Progenitor cell of endocrine pancreas (in vitro differentiated cells): ENCODE measurements at regions not wholly inside any gene's neighbourhood (a gene's known extent, or its start where the extent isn't known, plus 50 kb on each side); places are given as distances from the start of the nearest gene placed in this dataset.

Experiments used
- DNase-seq: peaks from one replicate; pipeline ENCODE4 v3.0.0; 2021; ENCODE audit warnings: low spot score; ENCODE audit not compliant: unreplicated experiment
- H3K27ac Mint-ChIP-seq: 2 replicates; pipeline ENCODE4 v1.8.0; 2021; ENCODE audit warnings: mild to moderate bottlenecking, moderate library complexity, mixed read lengths
- H3K27me3 Mint-ChIP-seq: 2 replicates; pipeline ENCODE4 v1.8.0; 2021; ENCODE audit warnings: mixed read lengths
- H3K36me3 Mint-ChIP-seq: 2 replicates; pipeline ENCODE4 v1.8.0; 2022; ENCODE audit warnings: mixed read lengths; ENCODE audit not compliant: insufficient read depth
- H3K4me1 Mint-ChIP-seq: 2 replicates; pipeline ENCODE4 v1.8.0; 2021; ENCODE audit warnings: low read depth, mixed read lengths
- H3K4me3 Mint-ChIP-seq: 2 replicates; pipeline ENCODE4 v1.8.0; 2021; ENCODE audit warnings: low read depth, mild to moderate bottlenecking, moderate library complexity, mixed read lengths
- H3K9me3 Mint-ChIP-seq: 2 replicates; pipeline ENCODE4 v1.8.0; 2021; ENCODE audit warnings: low read depth, mixed read lengths
- TF ChIP-seq, protein P1 (sequence below): fragments of 200-600 bp; sonication (generic); IDR thresholded peaks from one replicate; pipeline ENCODE4 v1.5.0; 2021; ENCODE audit warnings: antibody characterized with exemption, mild to moderate bottlenecking; ENCODE audit not compliant: unreplicated experiment

GRCh38 chr2:105597011-105597805, 147.5 kb upstream of the NCK2 start:
- TF ChIP-seq, protein P1, sequence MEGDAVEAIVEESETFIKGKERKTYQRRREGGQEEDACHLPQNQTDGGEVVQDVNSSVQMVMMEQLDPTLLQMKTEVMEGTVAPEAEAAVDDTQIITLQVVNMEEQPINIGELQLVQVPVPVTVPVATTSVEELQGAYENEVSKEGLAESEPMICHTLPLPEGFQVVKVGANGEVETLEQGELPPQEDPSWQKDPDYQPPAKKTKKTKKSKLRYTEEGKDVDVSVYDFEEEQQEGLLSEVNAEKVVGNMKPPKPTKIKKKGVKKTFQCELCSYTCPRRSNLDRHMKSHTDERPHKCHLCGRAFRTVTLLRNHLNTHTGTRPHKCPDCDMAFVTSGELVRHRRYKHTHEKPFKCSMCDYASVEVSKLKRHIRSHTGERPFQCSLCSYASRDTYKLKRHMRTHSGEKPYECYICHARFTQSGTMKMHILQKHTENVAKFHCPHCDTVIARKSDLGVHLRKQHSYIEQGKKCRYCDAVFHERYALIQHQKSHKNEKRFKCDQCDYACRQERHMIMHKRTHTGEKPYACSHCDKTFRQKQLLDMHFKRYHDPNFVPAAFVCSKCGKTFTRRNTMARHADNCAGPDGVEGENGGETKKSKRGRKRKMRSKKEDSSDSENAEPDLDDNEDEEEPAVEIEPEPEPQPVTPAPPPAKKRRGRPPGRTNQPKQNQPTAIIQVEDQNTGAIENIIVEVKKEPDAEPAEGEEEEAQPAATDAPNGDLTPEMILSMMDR, result no peak
- DNase-seq, result no peak
- H3K27me3 Mint-ChIP-seq, result peaks cover 4% of the 10 kb centered on the region
- no peaks in the 10 kb centered on the region for H3K36me3 Mint-ChIP-seq
- H3K9me3 Mint-ChIP-seq, result peaks cover 5% of the 10 kb centered on the region
- no peak overlapping the region for H3K4me3 Mint-ChIP-seq
- no peak overlapping the region for H3K27ac Mint-ChIP-seq
- peaks cover 18% of the 10 kb centered on the region for H3K4me1 Mint-ChIP-seq

DNA sequence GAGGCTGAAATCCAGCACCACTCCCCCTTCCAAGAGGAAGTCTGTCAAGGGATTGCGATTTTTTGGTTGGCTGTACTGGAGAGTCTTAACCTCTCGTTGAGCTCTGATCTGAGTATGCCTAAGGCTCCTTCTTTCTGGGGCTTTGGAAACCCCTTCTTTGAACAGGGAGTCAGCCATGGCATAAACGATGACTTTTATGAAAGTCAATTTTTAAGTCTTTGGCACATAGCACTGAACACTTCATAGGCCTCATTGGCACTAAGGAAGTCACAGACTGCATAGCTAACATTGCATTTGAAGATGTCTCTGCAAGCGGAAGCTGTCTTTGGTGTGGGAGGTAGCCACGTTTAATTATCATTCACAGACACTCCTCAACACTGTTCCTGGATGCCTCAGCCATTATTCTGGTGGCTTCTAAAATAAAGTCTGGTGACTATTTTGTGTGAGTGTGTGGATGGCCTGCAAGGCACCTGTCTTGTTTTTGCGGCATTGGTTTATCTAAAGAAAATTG, 148.2 kb upstream of the NCK2 start:
- Mint-ChIP-seq H3K9me3 (peaks cover 5% of the 10 kb centered on the region), H3K4me3 (no peak overlapping the region), H3K27ac (no peak overlapping the region), H3K4me1 (peaks cover 19% of the 10 kb centered on the region), H3K27me3 (peaks cover 4% of the 10 kb centered on the region), H3K36me3 (no peaks in the 10 kb centered on the region)
- TF ChIP-seq, protein P1, result no peak
- no peak for DNase-seq

- Mint-ChIP-seq H3K27ac (no peak overlapping the region), H3K4me3 (no peak overlapping the region)
These were observed 149.2 kb upstream of the NCK2 start for GRCh38 chr2:105595536-105595935.

DNA sequence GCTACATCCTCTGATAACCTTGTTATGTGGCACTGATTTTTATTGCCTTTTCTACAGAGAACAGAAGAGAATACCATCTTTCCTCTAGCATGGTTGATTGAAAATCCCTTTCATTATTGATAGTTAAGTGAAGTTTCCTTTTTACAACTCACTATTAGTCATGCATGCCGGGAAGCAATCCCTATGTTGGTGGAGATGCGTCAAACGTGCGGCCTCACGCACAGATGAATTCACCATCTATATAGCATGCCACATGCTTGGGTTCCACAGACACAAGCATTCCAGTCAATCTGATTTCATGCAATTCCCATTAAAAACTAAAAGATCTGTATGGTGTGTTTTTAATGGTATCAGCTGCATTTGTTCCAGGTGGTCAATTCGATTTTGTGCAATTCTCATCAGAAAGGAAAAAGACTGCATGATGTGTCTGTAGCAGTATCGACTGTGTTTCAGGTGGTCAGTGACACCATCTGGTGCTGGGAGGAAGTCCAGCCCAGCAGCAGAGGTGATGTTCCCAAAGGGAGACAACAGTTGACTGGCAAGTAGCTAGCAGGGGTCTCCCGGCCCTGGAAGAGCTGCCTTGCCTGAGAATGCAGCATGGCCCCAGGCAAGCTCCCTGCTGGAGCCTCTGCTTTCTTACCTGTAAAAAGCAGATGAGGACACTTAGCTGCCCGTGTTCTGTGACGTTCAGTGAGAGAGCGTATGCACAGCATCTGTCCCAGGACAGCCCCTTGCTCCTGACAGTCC, 151.3 kb upstream of the NCK2 start:
- no peak overlapping the region for H3K4me3 Mint-ChIP-seq
- no peak overlapping the region for H3K27ac Mint-ChIP-seq
- H3K9me3 Mint-ChIP-seq, result peaks cover 8% of the 10 kb centered on the region
- H3K36me3 Mint-ChIP-seq, result no peaks in the 10 kb centered on the region
- peaks cover 4% of the 10 kb centered on the region for H3K27me3 Mint-ChIP-seq
- peaks cover 9% of the 10 kb centered on the region for H3K4me1 Mint-ChIP-seq
- no peak for DNase-seq
- TF ChIP-seq, protein P1, result no peak

More at GRCh38 chr2:105595536-105595935, 149.2 kb upstream of the NCK2 start:
- H3K36me3 Mint-ChIP-seq, result no peaks in the 10 kb centered on the region
- peaks cover 13% of the 10 kb centered on the region for H3K4me1 Mint-ChIP-seq
- peaks cover 4% of the 10 kb centered on the region for H3K27me3 Mint-ChIP-seq
- H3K9me3 Mint-ChIP-seq, result peaks cover 5% of the 10 kb centered on the region
- TF ChIP-seq, protein P1, result no peak
- DNase-seq, result no peak

GRCh38 chr2:105592288-105592687, 152.4 kb upstream of the NCK2 start:
- DNase-seq, result no peak
- no peak overlapping the region for H3K4me3 Mint-ChIP-seq
- H3K36me3 Mint-ChIP-seq, result no peaks in the 10 kb centered on the region
- peaks cover 13% of the 10 kb centered on the region for H3K9me3 Mint-ChIP-seq
- no peak overlapping the region for H3K27ac Mint-ChIP-seq
- TF ChIP-seq, protein P1, result no peak
- H3K4me1 Mint-ChIP-seq, result peaks cover 9% of the 10 kb centered on the region
- H3K27me3 Mint-ChIP-seq, result peaks cover 3% of the 10 kb centered on the region
